ENCODE measurements at regions not wholly inside any gene's neighbourhood (a gene's known extent, or its start where the extent isn't known, plus 50 kb on each side); places are given as distances from the start of the nearest gene placed in this dataset.

GRCh38 chr4:170281027-170281426, 191.3 kb upstream of the AADAT start:
- no peak for TF ChIP-seq EZH2phosphoT487 (IDR thresholded peaks at IDR 0.05; ENCODE audit: borderline replicate concordance, low read length)
- TF ChIP-seq, protein P1, sequence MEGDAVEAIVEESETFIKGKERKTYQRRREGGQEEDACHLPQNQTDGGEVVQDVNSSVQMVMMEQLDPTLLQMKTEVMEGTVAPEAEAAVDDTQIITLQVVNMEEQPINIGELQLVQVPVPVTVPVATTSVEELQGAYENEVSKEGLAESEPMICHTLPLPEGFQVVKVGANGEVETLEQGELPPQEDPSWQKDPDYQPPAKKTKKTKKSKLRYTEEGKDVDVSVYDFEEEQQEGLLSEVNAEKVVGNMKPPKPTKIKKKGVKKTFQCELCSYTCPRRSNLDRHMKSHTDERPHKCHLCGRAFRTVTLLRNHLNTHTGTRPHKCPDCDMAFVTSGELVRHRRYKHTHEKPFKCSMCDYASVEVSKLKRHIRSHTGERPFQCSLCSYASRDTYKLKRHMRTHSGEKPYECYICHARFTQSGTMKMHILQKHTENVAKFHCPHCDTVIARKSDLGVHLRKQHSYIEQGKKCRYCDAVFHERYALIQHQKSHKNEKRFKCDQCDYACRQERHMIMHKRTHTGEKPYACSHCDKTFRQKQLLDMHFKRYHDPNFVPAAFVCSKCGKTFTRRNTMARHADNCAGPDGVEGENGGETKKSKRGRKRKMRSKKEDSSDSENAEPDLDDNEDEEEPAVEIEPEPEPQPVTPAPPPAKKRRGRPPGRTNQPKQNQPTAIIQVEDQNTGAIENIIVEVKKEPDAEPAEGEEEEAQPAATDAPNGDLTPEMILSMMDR (conservative IDR thresholded peaks at IDR 0.05; ENCODE audit: low read depth, low read length) = no peak
